GM19397 (cell line): ENCODE measurements at regions not wholly inside any gene's neighbourhood (a gene's known extent, or its start where the extent isn't known, plus 50 kb on each side); places are given as distances from the start of the nearest gene placed in this dataset.
"Not testable (repeated sequence)": the region's sequence is repeated elsewhere in the genome, so short reads cannot be mapped to it uniquely, and the experiment has no call there.

Source experiments
- ATAC-seq: cut with Tn5 transposase; IDR thresholded peaks from one replicate; pipeline ENCODE4 v1.9.1; 2021; ENCODE audit warnings: mild to moderate bottlenecking, moderate library complexity; ENCODE audit not compliant: unreplicated experiment

GRCh38 chr7:49660170-49660783 lies 113.2 kb upstream of the VWC2 start:
- ATAC-seq: no peak

GRCh38 chr7:49660976-49661375 lies 112.5 kb upstream of the VWC2 start:
- no peak for ATAC-seq

GRCh38 chr7:49665963-49666362 lies 107.5 kb upstream of the VWC2 start:
- ATAC-seq: not testable (repeated sequence)

- no peak for ATAC-seq
These were observed 106.7 kb upstream of the VWC2 start for GRCh38 chr7:49666764-49667163.

- ATAC-seq: no peak
These were observed 104.2 kb upstream of the VWC2 start for GRCh38 chr7:49669285-49669684.

GRCh38 chr7:49669692-49670260 lies 103.7 kb upstream of the VWC2 start:
- ATAC-seq: no peak

- ATAC-seq: no peak
These were observed 102.4 kb upstream of the VWC2 start for GRCh38 chr7:49670991-49671390.

GRCh38 chr7:49692516-49692915 lies 80.9 kb upstream of the VWC2 start:
- ATAC-seq: no peak

GRCh38 chr7:49695971-49696370 lies 77.5 kb upstream of the VWC2 start:
- ATAC-seq: no peak

GRCh38 chr7:49700841-49701240 lies 72.6 kb upstream of the VWC2 start:
- no peak for ATAC-seq

- ATAC-seq: no peak
These were observed 71.3 kb upstream of the VWC2 start for GRCh38 chr7:49702099-49702498.

- no peak for ATAC-seq
These were observed 70.1 kb upstream of the VWC2 start for GRCh38 chr7:49703337-49703736.

- no peak for ATAC-seq
These were observed 69.6 kb upstream of the VWC2 start for GRCh38 chr7:49703881-49704280.

GRCh38 chr7:49706106-49706505 lies 67.3 kb upstream of the VWC2 start:
- no peak for ATAC-seq

GRCh38 chr7:49707891-49708290 lies 65.5 kb upstream of the VWC2 start:
- ATAC-seq: no peak

GRCh38 chr7:49708590-49708989 lies 64.8 kb upstream of the VWC2 start:
- no peak for ATAC-seq

GRCh38 chr7:49711072-49711723 lies 62.2 kb upstream of the VWC2 start:
- not testable (repeated sequence) for ATAC-seq

GRCh38 chr7:49714182-49714581 lies 59.3 kb upstream of the VWC2 start:
- ATAC-seq: no peak

GRCh38 chr7:49715486-49715885 lies 58.0 kb upstream of the VWC2 start:
- no peak for ATAC-seq

GRCh38 chr7:49717547-49717946 lies 55.9 kb upstream of the VWC2 start:
- ATAC-seq: no peak

GRCh38 chr7:49718760-49719159 lies 54.7 kb upstream of the VWC2 start:
- no peak for ATAC-seq

GRCh38 chr7:49721441-49721840 lies 52.0 kb upstream of the VWC2 start:
- ATAC-seq: no peak
